Astrocyte of the spinal cord (primary cell): ENCODE measurements at regions not wholly inside any gene's neighbourhood (a gene's known extent, or its start where the extent isn't known, plus 50 kb on each side); places are given as distances from the start of the nearest gene placed in this dataset.

ENCODE experiments used
- DNase-seq: peaks from one replicate; pipeline ENCODE4 v3.0.0; 2011; ENCODE audit warnings: low read depth, low spot score
- H3K4me3 ChIP-seq: 2 replicates; pipeline ENCODE4 v1.5.1; 2011; ENCODE audit warnings: low read depth, mild to moderate bottlenecking, low read length, moderate library complexity
- in situ Hi-C: cut with HindIII; loops from 2 replicates; pipeline ENCODE4 v1.10.0; 2017; ENCODE audit warnings: low sequenced_read_pairs
- TF ChIP-seq, protein P1 (sequence below): IDR thresholded peaks from 2 replicates; pipeline ENCODE4 v1.5.1; 2012; ENCODE audit warnings: low read depth, mild to moderate bottlenecking, low read length, inconsistent platforms

DNA sequence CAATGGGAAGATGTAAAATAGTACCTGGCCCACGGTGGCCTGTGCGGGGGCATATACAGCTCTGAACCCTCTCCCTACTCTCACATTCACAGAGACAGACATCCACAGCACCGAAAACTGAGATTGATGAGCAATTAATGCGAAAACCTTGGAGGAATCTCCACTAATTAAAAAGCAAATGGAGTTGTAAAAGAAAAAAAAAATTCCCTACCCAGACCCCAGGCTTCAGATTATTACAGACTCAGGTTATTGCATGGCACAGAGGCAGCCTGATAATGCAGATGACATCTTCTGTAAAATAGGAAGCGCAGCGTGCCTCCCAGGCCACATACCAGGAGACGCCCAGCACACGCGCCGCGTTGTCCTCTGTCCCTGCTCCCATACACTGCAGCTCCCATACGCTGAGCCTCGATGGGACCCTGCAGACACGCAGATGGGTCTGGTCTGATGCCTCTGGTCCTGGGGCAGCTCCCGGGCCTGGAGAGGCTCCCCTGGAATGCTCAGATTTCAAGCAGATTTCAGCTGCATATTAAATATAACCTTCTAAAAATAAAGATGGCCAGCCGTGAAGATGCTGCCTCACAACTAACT lies 496.1 kb upstream of the MYT1L start:
- TF ChIP-seq, protein P1, sequence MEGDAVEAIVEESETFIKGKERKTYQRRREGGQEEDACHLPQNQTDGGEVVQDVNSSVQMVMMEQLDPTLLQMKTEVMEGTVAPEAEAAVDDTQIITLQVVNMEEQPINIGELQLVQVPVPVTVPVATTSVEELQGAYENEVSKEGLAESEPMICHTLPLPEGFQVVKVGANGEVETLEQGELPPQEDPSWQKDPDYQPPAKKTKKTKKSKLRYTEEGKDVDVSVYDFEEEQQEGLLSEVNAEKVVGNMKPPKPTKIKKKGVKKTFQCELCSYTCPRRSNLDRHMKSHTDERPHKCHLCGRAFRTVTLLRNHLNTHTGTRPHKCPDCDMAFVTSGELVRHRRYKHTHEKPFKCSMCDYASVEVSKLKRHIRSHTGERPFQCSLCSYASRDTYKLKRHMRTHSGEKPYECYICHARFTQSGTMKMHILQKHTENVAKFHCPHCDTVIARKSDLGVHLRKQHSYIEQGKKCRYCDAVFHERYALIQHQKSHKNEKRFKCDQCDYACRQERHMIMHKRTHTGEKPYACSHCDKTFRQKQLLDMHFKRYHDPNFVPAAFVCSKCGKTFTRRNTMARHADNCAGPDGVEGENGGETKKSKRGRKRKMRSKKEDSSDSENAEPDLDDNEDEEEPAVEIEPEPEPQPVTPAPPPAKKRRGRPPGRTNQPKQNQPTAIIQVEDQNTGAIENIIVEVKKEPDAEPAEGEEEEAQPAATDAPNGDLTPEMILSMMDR, result no peak
- DNase-seq, result no peak
- no peak overlapping the region for H3K4me3 ChIP-seq
- in situ Hi-C loops, result no loop called here

DNA sequence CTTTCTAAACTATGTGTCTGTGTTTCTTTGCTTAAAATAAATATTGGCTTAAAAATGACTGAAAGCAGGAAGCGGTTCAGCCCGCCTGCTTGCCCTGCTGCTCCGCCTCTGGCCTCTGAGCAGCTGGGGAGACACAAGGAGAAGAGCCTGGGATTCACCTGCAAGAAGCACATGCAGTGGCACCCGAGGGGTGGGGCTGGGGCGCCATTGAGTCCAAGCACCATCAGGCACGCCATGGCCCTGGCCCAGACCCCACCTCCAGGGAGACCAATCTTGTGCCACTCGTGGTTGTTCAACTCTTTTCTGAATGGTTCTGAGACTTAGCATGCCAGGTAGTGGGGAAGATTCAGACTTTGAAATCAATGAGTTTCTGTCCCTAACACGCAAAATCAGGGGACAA lies 495.5 kb upstream of the MYT1L start:
- DNase-seq, result no peak
- no peak overlapping the region for H3K4me3 ChIP-seq
- in situ Hi-C loops, result no loop called here
- TF ChIP-seq, protein P1, result no peak

DNA sequence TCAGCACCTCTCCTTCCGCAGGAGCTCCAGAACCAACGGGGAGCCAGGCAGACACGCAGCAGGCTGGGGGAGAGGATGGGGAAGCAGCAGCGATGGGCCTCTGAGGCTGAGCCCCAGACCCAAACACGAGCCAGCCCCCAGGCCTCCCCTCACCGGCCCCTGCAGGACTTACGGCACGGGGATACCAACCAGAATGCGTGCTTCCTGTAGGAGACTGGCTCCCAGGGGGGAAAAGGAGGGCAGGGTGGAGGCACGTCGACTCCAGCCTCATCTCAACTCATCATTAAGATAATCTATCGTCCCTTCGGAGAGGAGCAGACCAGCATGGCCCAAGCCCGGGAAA lies 495.1 kb upstream of the MYT1L start:
- DNase-seq, result no peak
- TF ChIP-seq, protein P1, result no peak
- no peak overlapping the region for H3K4me3 ChIP-seq
- in situ Hi-C loops, result no loop called here

DNA sequence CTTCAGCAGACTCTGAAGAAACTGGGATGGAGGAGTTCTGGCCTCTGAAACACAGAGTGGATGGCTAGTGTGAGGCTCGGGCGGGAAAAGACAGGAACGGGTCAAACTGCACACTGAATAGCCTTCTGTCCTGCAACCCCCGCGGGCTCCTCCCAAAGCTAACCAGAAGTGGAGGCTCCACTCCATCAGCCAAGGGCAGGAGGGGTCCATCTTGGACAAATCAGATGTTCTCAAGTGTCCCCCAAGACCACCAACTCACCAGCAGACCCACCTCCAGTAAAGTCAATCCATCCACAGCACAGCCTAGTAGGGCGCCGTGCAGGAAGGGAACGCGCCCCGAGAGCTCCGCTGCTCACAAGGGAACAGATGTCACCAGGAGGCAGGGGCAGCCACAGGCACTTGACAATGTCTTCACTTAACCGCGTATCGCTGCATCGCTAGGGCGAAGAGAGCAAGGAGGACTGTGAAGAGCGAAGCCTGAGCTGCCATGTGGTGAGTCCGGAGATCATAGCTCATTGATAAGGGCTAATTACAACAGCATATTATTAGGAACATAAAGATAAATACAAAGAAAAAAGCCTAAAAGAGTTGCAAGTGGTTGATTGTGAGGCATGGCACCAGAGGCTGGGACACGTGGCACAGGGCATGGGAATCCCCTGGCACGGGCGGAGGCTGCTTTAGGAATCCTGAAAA lies 494.6 kb upstream of the MYT1L start:
- H3K4me3 ChIP-seq, result no peak overlapping the region
- DNase-seq, result no peak
- TF ChIP-seq, protein P1, result no peak
- in situ Hi-C loops, result no loop called here

DNA sequence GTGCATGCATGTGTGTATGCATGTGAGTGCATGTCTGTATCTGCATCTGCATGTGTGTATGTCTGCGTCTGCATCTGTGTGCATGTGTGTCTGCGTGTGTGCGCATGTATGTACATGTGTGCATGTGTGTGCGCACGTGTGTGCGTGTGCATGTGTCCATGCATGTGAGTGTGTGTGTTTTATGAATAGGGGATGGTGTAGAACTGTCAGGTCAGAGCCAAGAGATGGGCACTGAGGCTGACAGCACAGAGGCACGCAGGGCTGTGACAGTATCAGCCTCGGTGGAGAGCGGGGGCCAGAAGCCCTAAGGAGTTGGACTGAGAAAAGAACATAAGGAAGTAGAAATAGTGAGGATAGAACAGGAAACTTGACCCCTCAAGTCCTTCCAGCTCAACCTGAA lies 494.0 kb upstream of the MYT1L start:
- H3K4me3 ChIP-seq, result no peak overlapping the region
- TF ChIP-seq, protein P1, result no peak
- DNase-seq, result no peak
- in situ Hi-C loops, result no loop called here

DNA sequence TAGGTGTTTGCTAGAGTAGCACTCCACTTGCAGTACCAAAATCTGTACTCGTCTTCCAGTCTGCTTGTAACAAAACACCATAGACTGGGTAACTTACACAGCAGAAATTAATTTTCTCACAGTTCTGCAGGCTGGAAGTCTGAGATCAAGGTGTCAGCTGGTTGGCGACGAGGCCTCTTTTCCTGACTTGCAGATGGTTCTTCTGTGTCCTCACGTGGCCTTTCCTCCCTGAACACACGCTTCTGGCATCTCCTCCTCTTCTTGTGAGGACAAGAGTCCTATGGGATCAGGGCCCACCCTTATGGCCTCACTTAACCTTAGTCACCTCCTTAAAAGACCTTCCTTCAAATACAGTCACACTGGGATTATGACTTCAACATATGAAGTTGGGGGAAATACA lies 493.5 kb upstream of the MYT1L start:
- H3K4me3 ChIP-seq, result no peak overlapping the region
- TF ChIP-seq, protein P1, result no peak
- no peak for DNase-seq
- in situ Hi-C loops, result no loop called here
